Erythroblast (primary cell): ENCODE measurements at regions not wholly inside any gene's neighbourhood (a gene's known extent, or its start where the extent isn't known, plus 50 kb on each side); places are given as distances from the start of the nearest gene placed in this dataset.
A peak's percentile ranks its signal among the peaks of the same experiment; 100 is the strongest.

Experiments
- DNase-seq, 2 experiments: peaks; one replicate each; lab custom pipeline; 2025; lab: John Stamatoyannopoulos, UW
- GATA1 ChIP-seq: IDR thresholded peaks from 2 replicates; pipeline ENCODE4 v1.6.1; 2011; ENCODE audit warnings: low read depth, mild to moderate bottlenecking, control low read depth, low read length, moderate library complexity
- POLR2A ChIP-seq: IDR thresholded peaks from 2 replicates; pipeline ENCODE4 v1.6.1; 2011; ENCODE audit warnings: mild to moderate bottlenecking, low read length

GRCh38 chr20:48395816-48396546 lies 431.8 kb downstream of the PREX1 start:
- no peak for TF ChIP-seq POLR2A
- no peak for DNase-seq

- TF ChIP-seq POLR2A, result no peak
- no peak for TF ChIP-seq GATA1
- no peak for DNase-seq
Measured at GRCh38 chr20:48394415-48395081, 433.3 kb downstream of the PREX1 start.

- TF ChIP-seq GATA1 (no peak), POLR2A (no peak)
- no peak for DNase-seq
Measured at GRCh38 chr20:48393737-48394314, 434.0 kb downstream of the PREX1 start.

GRCh38 chr20:48393311-48393685 lies 434.5 kb downstream of the PREX1 start:
- no peak for TF ChIP-seq POLR2A
- TF ChIP-seq GATA1, result no peak

GRCh38 chr20:48392407-48393310 lies 435.1 kb downstream of the PREX1 start:
- DNase-seq, result no peak
- TF ChIP-seq GATA1 (no peak), POLR2A (no peak)

More at GRCh38 chr20:48393311-48393685, 434.5 kb downstream of the PREX1 start:
- DNase-seq, result no peak

GRCh38 chr20:48390981-48391380 lies 436.8 kb downstream of the PREX1 start:
- no peak for TF ChIP-seq GATA1
- TF ChIP-seq POLR2A, result no peak
- DNase-seq, result no peak

GRCh38 chr20:48387675-48388074 lies 440.1 kb downstream of the PREX1 start:
- DNase-seq, result no peak
- TF ChIP-seq POLR2A (no peak), GATA1 (no peak)

GRCh38 chr20:48385527-48385926 lies 442.3 kb downstream of the PREX1 start:
- DNase-seq, result no peak
- TF ChIP-seq POLR2A, result no peak
- TF ChIP-seq GATA1, result no peak

GRCh38 chr20:48385114-48385513 lies 442.7 kb downstream of the PREX1 start:
- no peak for DNase-seq
- TF ChIP-seq POLR2A (no peak), GATA1 (no peak)

GRCh38 chr20:48384147-48384818 lies 443.5 kb downstream of the PREX1 start:
- DNase-seq, result peak; percentile 27 to 64
- no peak for TF ChIP-seq POLR2A
- no peak for TF ChIP-seq GATA1

GRCh38 chr20:48383252-48383651 lies 444.5 kb downstream of the PREX1 start:
- TF ChIP-seq GATA1 (no peak), POLR2A (no peak)
- DNase-seq, result no peak

GRCh38 chr20:48382304-48382703 lies 445.5 kb downstream of the PREX1 start:
- TF ChIP-seq POLR2A, result no peak
- TF ChIP-seq GATA1, result no peak
- DNase-seq, result no peak
